Sigmoid colon (tissue), 4 donors: ENCODE measurements at regions not wholly inside any gene's neighbourhood (a gene's known extent, or its start where the extent isn't known, plus 50 kb on each side); places are given as distances from the start of the nearest gene placed in this dataset.

Source experiments
- CTCF ChIP-seq, 4 experiments: fragments of 450-650 bp in 3 of 4; fragments of 200-600 bp in 1 of 4; IDR thresholded peaks; one replicate each; pipeline ENCODE4 v1.5.1; 2016 to 2019; ENCODE audit warnings: antibody characterized with exemption in 4 of 4, mild to moderate bottlenecking in 3 of 4, moderate library complexity in 2 of 4
- EP300 ChIP-seq, 4 donors: sonication (generic); formaldehyde crosslinking; IDR thresholded peaks; one replicate each; pipeline ENCODE4 v1.6.1; 2017; ENCODE audit warnings: antibody characterized with exemption in 4 of 4
- POLR2A ChIP-seq, 2 donors: fragments of 450-650 bp; IDR thresholded peaks; one replicate each; pipeline ENCODE4 v1.6.1; 2016; ENCODE audit warnings: antibody characterized with exemption in 2 of 2, mild to moderate bottlenecking in 2 of 2, moderate library complexity in 2 of 2
- POLR2AphosphoS5 ChIP-seq, 4 donors: sonication (generic); formaldehyde crosslinking; IDR thresholded peaks; one replicate each; pipeline ENCODE4 v1.6.1; 2017; ENCODE audit warnings: antibody characterized with exemption in 4 of 4

- TF ChIP-seq CTCF (IDR thresholded peaks at IDR 0.05) (no peak), POLR2AphosphoS5 (IDR thresholded peaks at IDR 0.05) (no peak), POLR2A (IDR thresholded peaks at IDR 0.05) (no peak), EP300 (IDR thresholded peaks at IDR 0.05) (no peak)
These were observed 192.1 kb downstream of the DUSP10 start for GRCh38 chr1:221549815-221550214.
